NK-92 (cell line): ENCODE measurements at regions not wholly inside any gene's neighbourhood (a gene's known extent, or its start where the extent isn't known, plus 50 kb on each side); places are given as distances from the start of the nearest gene placed in this dataset.
"Not testable (repeated sequence)": the region's sequence is repeated elsewhere in the genome, so short reads cannot be mapped to it uniquely, and the experiment has no call there.

Experiments used
- DNase-seq: peaks from one replicate; lab custom pipeline; 2025; ENCODE audit not compliant: unreplicated experiment; lab: John Stamatoyannopoulos, UW

GRCh38 chr2:136331226-136331625 is 213.3 kb upstream of the CXCR4 start:
- no peak for DNase-seq

- DNase-seq = no peak
These were observed 210.4 kb upstream of the CXCR4 start for GRCh38 chr2:136328207-136328795.

GRCh38 chr2:136327162-136327852 is 209.4 kb upstream of the CXCR4 start:
- no peak for DNase-seq

GRCh38 chr2:136325844-136326331 is 207.9 kb upstream of the CXCR4 start:
- DNase-seq = no peak

- no peak for DNase-seq
These were observed 207.0 kb upstream of the CXCR4 start for GRCh38 chr2:136324966-136325365.

GRCh38 chr2:136323935-136324334 is 206.0 kb upstream of the CXCR4 start:
- DNase-seq = no peak

- DNase-seq = no peak
These were observed 205.2 kb upstream of the CXCR4 start for GRCh38 chr2:136323195-136323594.

- no peak for DNase-seq
These were observed 204.5 kb upstream of the CXCR4 start for GRCh38 chr2:136322428-136322827.

- no peak for DNase-seq
These were observed 201.7 kb upstream of the CXCR4 start for GRCh38 chr2:136319651-136320050.

GRCh38 chr2:136319237-136319636 is 201.3 kb upstream of the CXCR4 start:
- DNase-seq = no peak

- DNase-seq = no peak
These were observed 196.3 kb upstream of the CXCR4 start for GRCh38 chr2:136314240-136314639.

- not testable (repeated sequence) for DNase-seq
These were observed 194.6 kb upstream of the CXCR4 start for GRCh38 chr2:136312568-136312967.

- no peak for DNase-seq
These were observed 193.1 kb upstream of the CXCR4 start for GRCh38 chr2:136310797-136311603.

GRCh38 chr2:136310005-136310495 is 192.1 kb upstream of the CXCR4 start:
- no peak for DNase-seq

- no peak for DNase-seq
These were observed 190.7 kb upstream of the CXCR4 start for GRCh38 chr2:136308611-136309010.

- no peak for DNase-seq
These were observed 188.9 kb upstream of the CXCR4 start for GRCh38 chr2:136306836-136307235.

- DNase-seq = peak; percentile 2
These were observed 187.7 kb upstream of the CXCR4 start for GRCh38 chr2:136305517-136306192.

GRCh38 chr2:136301006-136301405 is 183.1 kb upstream of the CXCR4 start:
- no peak for DNase-seq

- no peak for DNase-seq
These were observed 180.7 kb upstream of the CXCR4 start for GRCh38 chr2:136298631-136299030.

- no peak for DNase-seq
These were observed 180.0 kb upstream of the CXCR4 start for GRCh38 chr2:136297994-136298393.

- no peak for DNase-seq
These were observed 179.4 kb upstream of the CXCR4 start for GRCh38 chr2:136297312-136297711.
